WERI-Rb-1 (cell line): ENCODE measurements at regions not wholly inside any gene's neighbourhood (a gene's known extent, or its start where the extent isn't known, plus 50 kb on each side); places are given as distances from the start of the nearest gene placed in this dataset.

Experiments
- DNase-seq: peaks from one replicate; pipeline ENCODE4 v3.0.0-alpha.2; 2020
- H3K27ac ChIP-seq: fragments of 250-450 bp; sonication (Bioruptor Pico); 2 replicates; pipeline ENCODE4 v1.5.1; 2020; ENCODE audit warnings: mild to moderate bottlenecking, moderate library complexity
- H3K27me3 ChIP-seq: fragments of 250-450 bp; sonication (Bioruptor Pico); 2 replicates; pipeline ENCODE4 v1.5.1; 2021; ENCODE audit warnings: mild to moderate bottlenecking, low read depth, moderate library complexity; ENCODE audit not compliant: insufficient read depth, severe bottlenecking
- H3K36me3 ChIP-seq: fragments of 250-450 bp; sonication (Bioruptor Pico); 2 replicates; pipeline ENCODE4 v1.5.1; 2020; ENCODE audit warnings: mild to moderate bottlenecking, moderate library complexity
- H3K4me3 ChIP-seq: 2 replicates; pipeline ENCODE4 v1.5.1; 2011; ENCODE audit warnings: low read depth, mild to moderate bottlenecking, control low read depth, low read length
- H3K9me3 ChIP-seq: fragments of 250-450 bp; sonication (Bioruptor Pico); 2 replicates; pipeline ENCODE4 v1.5.1; 2021; ENCODE audit warnings: mild to moderate bottlenecking, moderate library complexity; ENCODE audit not compliant: severe bottlenecking
- TF ChIP-seq, protein P1 (sequence below): IDR thresholded peaks from 2 replicates; pipeline ENCODE4 v1.5.1; 2011; ENCODE audit warnings: low read depth, mild to moderate bottlenecking, control low read depth, inconsistent platforms, low read length

DNA sequence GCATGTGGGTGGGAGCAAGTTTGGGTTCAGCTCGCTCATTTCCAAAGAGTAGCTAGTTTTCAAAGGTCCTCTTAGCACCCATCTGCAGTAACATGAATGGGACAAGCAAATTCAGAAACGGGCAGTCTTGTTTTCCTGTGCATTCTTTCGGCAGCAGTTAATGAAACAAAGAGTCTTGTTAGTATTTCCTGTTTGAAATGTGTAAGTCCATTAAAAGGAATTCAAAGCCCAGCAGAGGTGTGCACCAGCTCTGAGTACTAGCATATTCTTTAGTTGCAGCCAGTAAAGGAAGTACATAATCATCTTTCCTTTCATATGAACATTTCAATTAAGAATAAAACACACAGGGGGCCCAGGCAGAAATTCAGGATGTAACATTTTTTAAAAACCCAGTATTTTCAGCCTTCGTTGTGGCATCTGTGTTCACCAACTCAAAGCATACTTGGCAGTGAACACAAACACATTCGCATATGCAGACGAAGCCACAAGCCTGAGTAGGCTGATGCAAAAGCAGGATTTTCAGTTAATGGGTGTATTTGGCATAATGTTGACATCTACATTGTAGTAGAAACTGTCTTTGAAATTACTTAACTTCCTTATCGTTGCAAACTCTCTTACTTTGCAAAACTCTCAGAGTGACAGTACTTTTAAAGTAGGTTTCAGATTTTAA lies 570.0 kb upstream of the FLRT2 start:
- no peak for DNase-seq
- no peak overlapping the region for H3K27ac ChIP-seq
- no peaks in the 10 kb centered on the region for H3K9me3 ChIP-seq
- no peak overlapping the region for H3K4me3 ChIP-seq
- TF ChIP-seq, protein P1, sequence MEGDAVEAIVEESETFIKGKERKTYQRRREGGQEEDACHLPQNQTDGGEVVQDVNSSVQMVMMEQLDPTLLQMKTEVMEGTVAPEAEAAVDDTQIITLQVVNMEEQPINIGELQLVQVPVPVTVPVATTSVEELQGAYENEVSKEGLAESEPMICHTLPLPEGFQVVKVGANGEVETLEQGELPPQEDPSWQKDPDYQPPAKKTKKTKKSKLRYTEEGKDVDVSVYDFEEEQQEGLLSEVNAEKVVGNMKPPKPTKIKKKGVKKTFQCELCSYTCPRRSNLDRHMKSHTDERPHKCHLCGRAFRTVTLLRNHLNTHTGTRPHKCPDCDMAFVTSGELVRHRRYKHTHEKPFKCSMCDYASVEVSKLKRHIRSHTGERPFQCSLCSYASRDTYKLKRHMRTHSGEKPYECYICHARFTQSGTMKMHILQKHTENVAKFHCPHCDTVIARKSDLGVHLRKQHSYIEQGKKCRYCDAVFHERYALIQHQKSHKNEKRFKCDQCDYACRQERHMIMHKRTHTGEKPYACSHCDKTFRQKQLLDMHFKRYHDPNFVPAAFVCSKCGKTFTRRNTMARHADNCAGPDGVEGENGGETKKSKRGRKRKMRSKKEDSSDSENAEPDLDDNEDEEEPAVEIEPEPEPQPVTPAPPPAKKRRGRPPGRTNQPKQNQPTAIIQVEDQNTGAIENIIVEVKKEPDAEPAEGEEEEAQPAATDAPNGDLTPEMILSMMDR: no peak
- H3K27me3 ChIP-seq: no peaks in the 10 kb centered on the region
- no peaks in the 10 kb centered on the region for H3K36me3 ChIP-seq

- H3K36me3 ChIP-seq: no peaks in the 10 kb centered on the region
- DNase-seq: no peak
- H3K4me3 ChIP-seq: no peak overlapping the region
- TF ChIP-seq, protein P1: no peak
- no peaks in the 10 kb centered on the region for H3K27me3 ChIP-seq
- no peaks in the 10 kb centered on the region for H3K9me3 ChIP-seq
- H3K27ac ChIP-seq: no peak overlapping the region
Measured at GRCh38 chr14:84961637-84962036, 568.3 kb upstream of the FLRT2 start.

GRCh38 chr14:84963518-84963917 lies 566.4 kb upstream of the FLRT2 start:
- Histone ChIP-seq H3K27ac (no peak overlapping the region), H3K27me3 (no peaks in the 10 kb centered on the region), H3K36me3 (no peaks in the 10 kb centered on the region), H3K4me3 (no peak overlapping the region), H3K9me3 (no peaks in the 10 kb centered on the region)
- TF ChIP-seq, protein P1: no peak
- no peak for DNase-seq

GRCh38 chr14:84965279-84965678 lies 564.7 kb upstream of the FLRT2 start:
- H3K27me3 ChIP-seq: no peaks in the 10 kb centered on the region
- H3K27ac ChIP-seq: no peak overlapping the region
- DNase-seq: no peak
- no peak overlapping the region for H3K4me3 ChIP-seq
- no peaks in the 10 kb centered on the region for H3K9me3 ChIP-seq
- no peaks in the 10 kb centered on the region for H3K36me3 ChIP-seq
- TF ChIP-seq, protein P1: no peak

DNA sequence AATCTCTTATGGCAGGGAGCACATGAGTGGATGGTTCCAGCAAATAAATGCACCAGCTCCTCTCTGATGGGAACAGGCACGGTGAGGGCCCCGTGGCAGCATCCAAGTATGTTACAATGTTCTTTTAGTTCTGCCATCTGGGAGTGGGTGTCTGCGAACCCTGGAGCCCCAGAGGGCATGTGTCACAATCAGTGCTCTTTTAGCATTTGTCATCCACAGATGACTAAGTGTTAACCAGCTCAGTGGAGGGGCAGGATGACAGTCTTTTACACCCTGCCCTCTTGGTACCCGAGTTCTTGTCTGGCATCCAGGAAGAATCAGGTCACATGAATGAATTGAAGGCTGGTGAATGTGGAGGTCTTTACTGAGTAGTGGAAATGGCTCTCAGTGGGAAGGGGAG lies 560.4 kb upstream of the FLRT2 start:
- H3K27me3 ChIP-seq: no peaks in the 10 kb centered on the region
- TF ChIP-seq, protein P1: no peak
- DNase-seq: no peak
- H3K4me3 ChIP-seq: no peak overlapping the region
- H3K27ac ChIP-seq: no peak overlapping the region
- H3K36me3 ChIP-seq: no peaks in the 10 kb centered on the region
- no peaks in the 10 kb centered on the region for H3K9me3 ChIP-seq
